HG03460 (cell line): ENCODE measurements at regions not wholly inside any gene's neighbourhood (a gene's known extent, or its start where the extent isn't known, plus 50 kb on each side); places are given as distances from the start of the nearest gene placed in this dataset.

Experiments used
- ATAC-seq: cut with Tn5 transposase; IDR thresholded peaks from one replicate; pipeline ENCODE4 v1.9.1; 2021; ENCODE audit not compliant: unreplicated experiment

DNA sequence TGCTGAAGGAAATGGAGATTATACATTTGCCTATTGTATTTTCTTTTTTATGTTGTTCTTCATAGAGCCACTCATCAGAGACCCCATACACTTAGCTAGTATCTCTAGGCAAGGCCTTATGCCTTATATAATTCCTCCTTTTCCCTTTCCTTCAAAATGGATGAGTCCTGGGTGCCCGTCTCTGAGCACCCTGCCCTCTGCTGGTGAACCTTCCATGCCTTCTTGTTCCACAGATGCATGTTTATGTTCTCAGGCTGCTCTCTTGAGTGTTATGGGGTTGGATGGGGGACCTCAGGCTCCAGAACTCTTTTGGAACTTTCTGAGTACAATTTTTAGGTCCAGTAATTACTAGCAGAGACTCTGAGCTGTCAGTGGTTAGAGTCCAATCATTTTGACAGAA lies 368.6 kb upstream of the SPRED2 start:
- no peak for ATAC-seq

- ATAC-seq: no peak
These were observed 366.9 kb upstream of the SPRED2 start for GRCh38 chr2:65799141-65799854.

DNA sequence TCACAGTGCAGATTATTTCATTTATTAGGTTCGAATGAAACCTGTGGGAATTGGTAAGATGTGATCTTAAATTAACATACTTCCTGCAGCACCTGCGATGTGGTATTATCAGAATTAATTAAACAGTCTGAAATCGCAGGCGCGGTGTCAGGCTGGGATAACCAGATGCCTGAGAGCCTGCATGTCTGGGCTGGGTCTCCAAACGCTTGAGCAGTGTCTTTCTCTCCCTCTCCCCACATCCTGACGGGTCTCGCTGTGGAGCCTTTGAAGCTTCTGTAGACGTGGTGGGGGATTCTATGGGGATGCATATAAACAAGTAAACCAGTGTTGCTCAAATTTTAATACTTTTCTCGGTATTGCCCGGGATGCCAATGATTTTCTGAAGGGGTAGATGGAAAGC lies 366.2 kb upstream of the SPRED2 start:
- ATAC-seq: no peak

DNA sequence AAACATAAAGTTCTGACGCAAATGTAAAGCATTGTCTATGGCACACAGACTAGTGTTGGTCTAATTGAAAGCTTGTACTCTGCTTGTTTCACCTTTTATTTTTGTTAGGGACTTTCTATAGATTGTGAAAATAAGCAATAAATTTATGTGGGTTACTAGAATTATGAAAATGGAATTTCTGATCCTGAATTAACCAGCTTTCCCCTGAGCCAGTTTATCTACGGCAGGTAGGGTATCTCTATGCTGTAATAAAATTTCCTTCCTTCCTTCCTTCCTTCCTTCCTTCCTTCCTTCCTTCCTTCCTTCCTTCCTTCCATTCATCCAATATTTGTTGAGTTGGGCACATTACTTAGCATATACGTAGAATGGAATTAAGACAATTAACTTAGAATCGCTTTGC lies 362.6 kb upstream of the SPRED2 start:
- ATAC-seq: no peak

DNA sequence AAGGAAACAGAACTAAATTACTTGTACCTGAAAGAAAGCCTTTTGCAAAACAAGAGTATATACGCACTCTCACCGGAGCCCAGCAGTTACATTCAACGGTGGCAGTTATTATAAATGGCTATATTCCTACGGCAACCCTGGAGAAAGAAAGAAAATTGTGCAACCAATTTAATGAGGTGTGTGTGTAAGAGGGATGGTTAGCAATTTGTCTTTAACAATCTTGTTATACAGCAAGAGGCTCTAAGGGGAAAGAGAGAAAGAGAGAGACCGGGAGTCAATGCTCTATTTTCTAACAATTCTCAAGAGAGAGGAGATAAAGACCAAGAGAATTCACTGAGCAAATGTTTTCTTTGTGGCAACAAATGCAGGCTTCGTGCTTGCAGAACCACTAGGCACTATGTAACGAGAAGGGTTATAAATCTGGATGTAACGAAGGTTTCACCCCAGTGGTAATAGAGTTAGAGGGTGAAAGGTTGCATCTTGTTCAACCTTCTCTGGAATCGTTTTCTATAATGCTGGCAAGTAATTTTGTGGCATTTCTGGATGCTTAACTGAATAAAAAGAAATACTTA lies 359.1 kb upstream of the SPRED2 start:
- ATAC-seq: no peak

DNA sequence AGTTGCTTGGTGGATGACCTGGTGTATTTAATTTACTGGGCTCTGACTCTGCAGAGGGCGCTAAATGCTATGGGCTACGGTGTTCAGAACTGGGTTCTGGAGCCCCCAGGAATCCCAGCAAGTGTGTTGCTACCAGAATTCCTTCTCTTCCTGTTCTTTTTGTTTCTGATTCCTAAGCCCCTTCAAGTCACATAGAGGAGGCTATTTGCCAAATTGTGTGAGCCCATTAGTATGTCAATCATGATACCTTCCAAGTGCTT lies 358.2 kb upstream of the SPRED2 start:
- no peak for ATAC-seq

DNA sequence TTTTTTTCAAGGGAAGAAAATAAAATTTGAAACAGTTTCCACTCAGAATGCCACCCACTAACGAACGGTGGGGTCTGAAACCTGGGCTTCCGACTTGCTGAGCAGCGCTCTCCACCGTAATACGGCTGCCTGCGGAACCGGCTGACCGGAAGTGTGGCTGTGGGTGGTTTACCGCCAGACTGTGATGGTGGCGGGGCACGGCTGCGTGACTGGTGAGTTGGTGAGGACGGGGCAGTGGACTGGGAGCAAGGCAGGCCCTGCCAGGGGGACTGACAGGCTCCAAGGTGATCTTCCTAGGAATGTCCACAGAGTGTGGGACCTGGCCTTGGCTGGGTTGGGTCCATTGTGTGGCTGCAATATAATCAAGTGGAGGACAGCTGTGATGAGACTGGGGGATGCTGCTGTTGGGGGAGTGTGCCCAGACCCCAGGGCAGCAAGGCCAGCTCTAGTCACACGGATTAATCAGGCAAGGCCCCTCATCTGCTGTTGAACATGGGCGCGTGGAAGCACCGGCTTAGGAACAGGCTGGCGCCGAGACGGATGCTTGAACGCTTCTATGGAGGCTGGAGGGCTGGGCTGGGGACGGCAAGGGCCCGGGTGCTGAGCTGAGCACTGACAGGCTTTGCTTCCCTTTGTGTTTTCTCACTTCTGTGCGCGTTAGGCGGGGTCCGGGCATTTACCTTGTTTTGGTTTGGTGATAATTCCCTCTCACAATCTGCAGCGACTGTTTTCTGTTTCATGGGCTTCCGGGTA lies 357.7 kb upstream of the SPRED2 start:
- ATAC-seq: no peak

DNA sequence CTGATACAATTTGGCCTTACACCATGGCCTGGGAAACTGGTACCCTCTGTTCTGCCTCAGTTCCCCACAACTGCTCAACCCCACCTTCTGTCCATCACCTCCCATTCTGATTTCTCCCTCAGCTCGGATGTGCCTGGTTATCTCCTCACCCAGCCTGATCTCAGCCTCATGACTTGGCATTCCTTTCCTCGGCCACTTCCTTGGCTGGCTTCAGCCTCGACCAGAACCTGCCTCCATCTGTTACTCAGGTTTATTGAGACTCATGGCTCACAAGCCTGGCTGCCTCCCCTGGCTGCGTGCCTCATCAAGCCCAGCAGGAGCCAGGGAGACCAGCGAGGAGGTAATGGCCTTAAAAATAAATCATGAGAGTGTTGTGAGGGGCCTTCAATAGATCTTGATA lies 356.2 kb upstream of the SPRED2 start:
- ATAC-seq: no peak

GRCh38 chr2:65786765-65787164 lies 354.4 kb upstream of the SPRED2 start:
- no peak for ATAC-seq

GRCh38 chr2:65786007-65786717 lies 353.8 kb upstream of the SPRED2 start:
- ATAC-seq: no peak

- no peak for ATAC-seq
These were observed 350.7 kb upstream of the SPRED2 start for GRCh38 chr2:65782996-65783650.

DNA sequence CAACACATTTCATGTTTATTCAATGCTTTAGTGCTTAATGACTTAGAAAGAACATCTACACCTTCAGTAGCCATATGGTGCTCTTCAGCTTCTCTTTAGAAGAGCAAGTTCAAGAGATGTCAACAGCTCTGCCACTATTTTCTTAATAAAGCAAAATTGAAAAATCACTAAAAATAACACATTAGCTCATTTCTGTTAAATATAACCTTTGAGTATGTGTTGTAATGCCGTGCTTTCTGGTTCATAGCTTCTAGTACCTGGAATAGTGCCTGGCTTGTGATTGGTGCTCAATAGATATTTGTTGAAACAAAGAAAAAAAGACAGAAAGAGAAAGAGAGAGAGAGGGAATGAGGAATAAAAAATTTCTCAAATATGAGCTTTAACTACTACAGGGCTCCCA lies 349.8 kb upstream of the SPRED2 start:
- no peak for ATAC-seq

- no peak for ATAC-seq
These were observed 349.4 kb upstream of the SPRED2 start for GRCh38 chr2:65781756-65782155.

- no peak for ATAC-seq
These were observed 346.6 kb upstream of the SPRED2 start for GRCh38 chr2:65779021-65779420.

DNA sequence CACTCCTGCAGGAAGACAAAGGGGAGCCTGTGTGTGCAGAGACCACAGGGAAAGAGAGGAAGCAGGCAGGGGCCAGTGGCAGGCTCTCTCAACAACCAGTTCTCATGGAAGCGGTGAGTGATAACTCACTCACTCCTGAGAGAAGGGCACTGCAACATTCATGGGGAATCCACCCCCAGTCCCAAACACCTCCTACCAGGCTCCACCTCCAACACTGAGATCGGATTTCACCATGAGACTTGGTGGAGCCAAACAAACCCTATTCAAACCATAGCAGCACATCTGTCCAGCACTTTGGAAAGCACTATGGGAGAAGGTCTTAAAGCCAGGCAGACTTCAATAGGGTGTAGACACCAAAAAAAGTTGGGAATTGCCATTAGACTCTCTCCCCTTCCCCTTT lies 345.7 kb upstream of the SPRED2 start:
- no peak for ATAC-seq

GRCh38 chr2:65775839-65776238 lies 343.4 kb upstream of the SPRED2 start:
- no peak for ATAC-seq

- ATAC-seq: no peak
These were observed 335.5 kb upstream of the SPRED2 start for GRCh38 chr2:65767946-65768345.

DNA sequence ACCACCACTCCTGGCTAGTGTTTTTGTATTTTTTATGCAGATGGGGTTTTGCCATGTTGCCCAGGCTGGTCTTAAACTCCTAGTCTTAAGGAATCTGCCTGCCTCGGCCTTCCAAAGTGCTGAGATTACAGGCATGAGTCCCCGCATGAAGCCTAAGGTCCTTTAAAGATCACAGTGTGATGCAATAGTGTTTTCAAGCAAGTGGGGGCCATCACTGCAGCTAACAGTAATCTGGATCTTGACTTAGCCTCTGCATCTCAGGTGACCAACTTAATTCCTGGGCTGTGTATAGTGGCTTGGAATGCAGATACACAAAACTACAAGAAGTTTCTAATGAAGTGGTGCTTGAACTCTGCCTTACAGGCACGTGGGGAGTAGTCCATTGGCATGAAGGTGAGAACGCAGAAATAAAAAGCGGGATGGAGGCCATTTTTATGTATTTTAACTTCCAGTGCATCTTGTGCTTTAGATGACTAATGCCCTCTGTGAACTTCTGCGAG lies 334.4 kb upstream of the SPRED2 start:
- ATAC-seq: no peak

- ATAC-seq: no peak
These were observed 333.0 kb upstream of the SPRED2 start for GRCh38 chr2:65765376-65765775.

- ATAC-seq: no peak
These were observed 329.7 kb upstream of the SPRED2 start for GRCh38 chr2:65762068-65762467.

GRCh38 chr2:65754219-65754618 lies 321.8 kb upstream of the SPRED2 start:
- ATAC-seq: no peak
